HCT116 (cell line): ENCODE measurements at regions not wholly inside any gene's neighbourhood (a gene's known extent, or its start where the extent isn't known, plus 50 kb on each side); places are given as distances from the start of the nearest gene placed in this dataset.

Source experiments
- ATAC-seq: fragments of 200-7000 bp; cut with Tn5 transposase; 2 replicates; pipeline ENCODE4 v1.9.1; 2020; ENCODE audit warnings: mild to moderate bottlenecking, moderate library complexity
- BruUV-seq: library from RNA; stranded (reverse); fragments of 400-500 nt; replicated peaks from 2 replicates; lab custom pipeline; 2021; lab: Mats Ljungman, UMichigan
- CTCF ChIA-PET: fragments of 300-600 bp; sonication (Branson Sonifier 250); formaldehyde crosslinking; loops from one replicate; lab custom pipeline; 2021; ENCODE audit warnings: antibody characterized with exemption; lab: Charles Lee
- POLR2A ChIA-PET: fragments of 300-600, 350-600 bp; sonication (Branson Sonifier 250); formaldehyde crosslinking; loops from one replicate; lab custom pipeline; 2021; ENCODE audit warnings: antibody characterized with exemption; lab: Charles Lee
- RAD21 ChIA-PET, 2 experiments: fragments of 300-600 bp; sonication (Branson Sonifier 250); formaldehyde crosslinking; loops; one replicate each; lab custom pipeline; 2023; ENCODE audit warnings: low total read pairs in 2 of 2; ENCODE audit not compliant: uncharacterized antibody in 2 of 2, unreplicated experiment in 2 of 2, low non-redundant PET in 1 of 2; lab: Charles Lee
- DNase-seq: peaks from one replicate; pipeline ENCODE4 v3.0.0-alpha.2; 2010; ENCODE audit warnings: low read depth, low spot score
- H2AFZ ChIP-seq: fragments of 200-600 bp; shearing (Covaris generic), sonication (generic); 2 replicates; pipeline ENCODE4 v1.6.1; 2017; ENCODE audit warnings: low read depth, mixed run types, mixed read lengths, antibody characterized with exemption, low read length; ENCODE audit not compliant: poor library complexity, severe bottlenecking
- H3K27ac ChIP-seq: 2 replicates; pipeline ENCODE4 v1.5.1; 2012; ENCODE audit warnings: low read depth, low read length
- H3K27me3 ChIP-seq: fragments of 200-600 bp; sonication (generic); 2 replicates; pipeline ENCODE4 v1.6.1; 2016; ENCODE audit warnings: mixed run types, low read length, mixed read lengths; ENCODE audit not compliant: insufficient read depth
- H3K36me3 ChIP-seq, 2 experiments: fragments of 200-500 bp in 1 of 2; fragments of 200-600 bp in 1 of 2; sonication (Bioruptor generic) in 1 of 2; sonication (generic) in 1 of 2; 2 replicates each; pipeline versions ENCODE4 v1.5.1 to v1.6.1; 2014 to 2016; ENCODE audit warnings: low read length in 2 of 2, inconsistent platforms in 1 of 2, mixed read lengths in 1 of 2, mixed run types in 1 of 2; ENCODE audit not compliant: insufficient read depth in 2 of 2, control insufficient read depth in 1 of 2
- H3K4me1 ChIP-seq, 2 experiments: fragments of 200-600 bp in 1 of 2; sonication (generic) in 1 of 2; 2 replicates each; pipeline versions ENCODE4 v1.5.1 to v1.6.1; 2012 to 2017; ENCODE audit warnings: low read length in 2 of 2, inconsistent platforms in 1 of 2, mild to moderate bottlenecking in 1 of 2, mixed read lengths in 1 of 2, mixed run types in 1 of 2, moderate library complexity in 1 of 2; ENCODE audit not compliant: insufficient read depth in 2 of 2, control insufficient read depth in 1 of 2
- H3K4me2 ChIP-seq: fragments of 200-600 bp; sonication (generic); 2 replicates; pipeline ENCODE4 v1.6.1; 2017; ENCODE audit warnings: mixed run types, low read length, mixed read lengths
- H3K4me3 ChIP-seq, 2 experiments: fragments of 200-600 bp in 1 of 2; sonication (generic) in 1 of 2; replicated peaks in 1 of 2; 2 replicates each; pipeline ENCODE4 v1.5.1; 2011 to 2016; ENCODE audit warnings: low read length in 2 of 2, control low read depth in 1 of 2, low read depth in 1 of 2, mild to moderate bottlenecking in 1 of 2, mixed read lengths in 1 of 2, mixed run types in 1 of 2
- H3K79me2 ChIP-seq: fragments of 200-600 bp; sonication (generic); 2 replicates; pipeline ENCODE4 v1.6.1; 2017; ENCODE audit warnings: mild to moderate bottlenecking, mixed run types, low read length, moderate library complexity, mixed read lengths; ENCODE audit not compliant: insufficient read depth
- H3K9ac ChIP-seq: fragments of 200-600 bp; sonication (generic); 2 replicates; pipeline ENCODE4 v1.6.1; 2016; ENCODE audit warnings: low read length, mixed read lengths
- H3K9me2 ChIP-seq: fragments of 200-600 bp; sonication (generic), shearing (Covaris generic); 2 replicates; pipeline ENCODE4 v1.6.1; 2017; ENCODE audit warnings: mixed run types, mild to moderate bottlenecking, moderate library complexity; ENCODE audit not compliant: insufficient read depth
- H3K9me3 ChIP-seq, 2 experiments: fragments of 200-500 bp in 1 of 2; fragments of 200-600 bp in 1 of 2; sonication (Bioruptor generic) in 1 of 2; sonication (generic) in 1 of 2; 2 replicates each; pipeline ENCODE4 v1.6.1; 2014 to 2017; ENCODE audit warnings: low read length in 2 of 2, mixed read lengths in 2 of 2, inconsistent platforms in 1 of 2, low read depth in 1 of 2, mild to moderate bottlenecking in 1 of 2, mixed run types in 1 of 2, moderate library complexity in 1 of 2; ENCODE audit not compliant: control insufficient read depth in 1 of 2, insufficient read depth in 1 of 2
- H4K20me1 ChIP-seq: fragments of 200-600 bp; sonication (generic), shearing (Covaris generic); 2 replicates; pipeline ENCODE4 v1.6.1; 2017; ENCODE audit warnings: mixed run types, mild to moderate bottlenecking, moderate library complexity; ENCODE audit not compliant: insufficient read depth
- EGR1 ChIP-seq: IDR thresholded peaks from 2 replicates; pipeline ENCODE4 v1.6.1; 2012; ENCODE audit warnings: low read depth
- ELF1 ChIP-seq: IDR thresholded peaks from 2 replicates; pipeline ENCODE4 v1.6.1; 2012; ENCODE audit warnings: low read depth, borderline replicate concordance
- EZH2phosphoT487 ChIP-seq: fragments of 200-600 bp; IDR thresholded peaks from 2 replicates; pipeline ENCODE4 v1.6.1; 2018; ENCODE audit warnings: antibody characterized with exemption, borderline replicate concordance
- RAD21 ChIP-seq: IDR thresholded peaks from 2 replicates; pipeline ENCODE4 v1.6.1; 2012; ENCODE audit warnings: low read depth, mild to moderate bottlenecking
- REST ChIP-seq: IDR thresholded peaks from 2 replicates; pipeline ENCODE4 v1.6.1; 2012; ENCODE audit warnings: low read depth
- SIN3A ChIP-seq: IDR thresholded peaks from 2 replicates; pipeline ENCODE4 v1.6.1; 2012; ENCODE audit warnings: low read depth
- ZNF274 ChIP-seq: fragments of 200-500 bp; sonication (Bioruptor generic); IDR thresholded peaks from 2 replicates; pipeline ENCODE4 v1.6.1; 2014; ENCODE audit warnings: mild to moderate bottlenecking, low read depth, low read length, inconsistent platforms
- intact Hi-C: fragments of 100-400 bp; cut with micrococcal nuclease; formaldehyde crosslinking; loops from 2 replicates; pipeline ENCODE4 v1.10.0; 2022
- TF ChIP-seq, protein P1 (sequence below): IDR thresholded peaks from 2 replicates; pipeline ENCODE4 v1.6.1; 2012

GRCh38 chr7:123060446-123060845 is 64.9 kb upstream of the TAS2R16 start:
- POLR2A ChIA-PET, result no interaction called here
- Histone ChIP-seq H3K79me2 (no peaks in the 10 kb centered on the region), H3K36me3 (no peaks in the 10 kb centered on the region), H3K9ac (no peak overlapping the region), H3K9me3 (no peaks in the 10 kb centered on the region), H3K4me3 (no peak overlapping the region), H3K4me1 (no peaks in the 10 kb centered on the region), H3K27me3 (no peaks in the 10 kb centered on the region), H3K27ac (no peak overlapping the region), H3K4me2 (no peak overlapping the region), H3K9me2 (no peaks in the 10 kb centered on the region), H2AFZ (no peak overlapping the region), H4K20me1 (no peaks in the 10 kb centered on the region)
- ATAC-seq (no peak), DNase-seq (no peak)
- intact Hi-C loops, result no loop called here
- RAD21 ChIA-PET, result no interaction called here
- CTCF ChIA-PET, result no interaction called here
- TF ChIP-seq EGR1 (no peak), ZNF274 (no peak), REST (no peak)
- TF ChIP-seq, protein P1, sequence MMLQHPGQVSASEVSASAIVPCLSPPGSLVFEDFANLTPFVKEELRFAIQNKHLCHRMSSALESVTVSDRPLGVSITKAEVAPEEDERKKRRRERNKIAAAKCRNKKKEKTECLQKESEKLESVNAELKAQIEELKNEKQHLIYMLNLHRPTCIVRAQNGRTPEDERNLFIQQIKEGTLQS, result no peak
- no TSS peak for BruUV-seq

DNA sequence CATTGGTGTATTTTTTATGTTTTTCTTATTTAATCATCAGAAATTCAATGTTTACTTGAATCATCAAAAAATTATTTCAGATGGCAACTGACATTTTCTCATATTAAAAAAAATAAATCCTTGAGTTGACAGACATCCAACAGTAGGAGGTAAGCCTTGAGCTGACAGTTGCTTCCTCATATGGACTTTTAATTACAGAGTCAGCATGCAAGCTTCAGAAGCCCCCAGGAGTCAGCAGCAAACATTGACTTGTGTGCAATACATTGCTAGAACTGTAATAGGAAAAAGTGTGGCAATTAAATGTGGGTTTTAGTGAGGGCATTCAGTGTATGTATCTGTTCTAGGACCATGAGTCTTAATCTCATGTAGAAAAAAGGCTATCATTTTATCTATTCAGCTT is 62.4 kb upstream of the TAS2R16 start:
- Histone ChIP-seq H3K4me1 (no peaks in the 10 kb centered on the region), H3K9me2 (no peaks in the 10 kb centered on the region), H3K27me3 (no peaks in the 10 kb centered on the region), H3K79me2 (no peaks in the 10 kb centered on the region), H4K20me1 (no peaks in the 10 kb centered on the region), H3K27ac (no peak overlapping the region), H2AFZ (no peak overlapping the region), H3K9me3 (no peaks in the 10 kb centered on the region), H3K36me3 (no peaks in the 10 kb centered on the region), H3K9ac (no peak overlapping the region), H3K4me2 (no peak overlapping the region), H3K4me3 (no peak overlapping the region)
- DNase-seq (no peak), ATAC-seq (no peak)
- TF ChIP-seq, protein P1, result no peak
- TF ChIP-seq EZH2phosphoT487 (no peak), ELF1 (no peak), RAD21 (no peak), SIN3A (no peak)
- CTCF ChIA-PET, result no interaction called here
- POLR2A ChIA-PET, result no interaction called here
- intact Hi-C loops, result no loop called here
- no TSS peak for BruUV-seq
- RAD21 ChIA-PET, result no interaction called here
